HepG2 (cell line): ENCODE measurements at regions not wholly inside any gene's neighbourhood (a gene's known extent, or its start where the extent isn't known, plus 50 kb on each side); places are given as distances from the start of the nearest gene placed in this dataset.

Source experiments
- ATAC-seq: fragments of 200-7000 bp; cut with Tn5 transposase; 3 replicates; pipeline ENCODE4 v1.9.1; 2020; ENCODE audit warnings: mild to moderate bottlenecking, moderate library complexity
- BruUV-seq: library from RNA; stranded (reverse); fragments of 400-500 nt; replicated peaks from 2 replicates; lab custom pipeline; 2021; lab: Mats Ljungman, UMichigan
- CTCF ChIA-PET: fragments of 300-600 bp; formaldehyde crosslinking; extraction: SDS; loops from one replicate; lab custom pipeline; 2021; ENCODE audit warnings: low total read pairs, inconsistent platforms, low intra/inter-chr PET ratio; lab: Yijun Ruan, JAX
- POLR2A ChIA-PET: fragments of 350-600 bp; sonication (Branson Sonifier 250); formaldehyde crosslinking; loops from one replicate; lab custom pipeline; 2020; ENCODE audit warnings: antibody characterized with exemption, inconsistent platforms; lab: Yijun Ruan, JAX
- DNase-seq: peaks from one replicate; pipeline ENCODE4 v3.0.0-alpha.2; 2015; ENCODE audit warnings: low spot score
- FAIRE-seq: peaks from 3 replicates; lab custom pipeline; 2011; peaks lifted over from hg19 to GRCh38; lab: Jason Lieb, UNC
- H2AFZ ChIP-seq: one replicate; pipeline ENCODE4 v1.6.1; 2011; ENCODE audit warnings: low read length, inconsistent platforms
- H3K27ac ChIP-seq: fragments of 300-600 bp; 3 replicates; pipeline ENCODE4 v1.8.0; 2011; ENCODE audit warnings: mixed run types, mild to moderate bottlenecking, mixed read lengths, low read length, inconsistent platforms; ENCODE audit not compliant: insufficient read depth; ENCODE audit errors: extremely low read length
- H3K27me3 ChIP-seq, 2 experiments: fragments of 200-600 bp in 1 of 2; 2 replicates in 1 of 2; 3 replicates in 1 of 2; pipeline versions ENCODE4 v1.6.0 to v1.8.0; 2011; ENCODE audit warnings: low read length in 2 of 2, mild to moderate bottlenecking in 2 of 2, moderate library complexity in 2 of 2, inconsistent platforms in 1 of 2; ENCODE audit not compliant: insufficient read depth in 2 of 2, control insufficient read depth in 1 of 2
- H3K36me3 ChIP-seq, 2 experiments: fragments of 200-600 bp in 1 of 2; replicated peaks in 1 of 2; 2 replicates in 1 of 2; 3 replicates in 1 of 2; pipeline versions ENCODE4 v1.5.1 to v1.8.0; 2011; ENCODE audit warnings: low read length in 2 of 2, inconsistent platforms in 1 of 2; ENCODE audit not compliant: insufficient read depth in 2 of 2, control insufficient read depth in 1 of 2
- H3K4me1 ChIP-seq: 2 replicates; pipeline ENCODE4 v1.5.1; 2012; ENCODE audit warnings: low read length, inconsistent platforms; ENCODE audit not compliant: insufficient read depth
- H3K4me2 ChIP-seq: 2 replicates; pipeline ENCODE4 v1.6.0; 2011; ENCODE audit warnings: low read depth, low read length, inconsistent platforms
- H3K4me3 ChIP-seq, 3 experiments: fragments of 200-600 bp in 1 of 3; sonication (generic), shearing (Covaris generic) in 1 of 3; replicated peaks in 1 of 3; 2 replicates each; pipeline ENCODE4 v1.5.1; 2011 to 2016; ENCODE audit warnings: low read length in 3 of 3, inconsistent platforms in 2 of 3, low read depth in 2 of 3, mild to moderate bottlenecking in 2 of 3, control low read depth in 1 of 3, mixed read lengths in 1 of 3; ENCODE audit not compliant: insufficient read depth in 1 of 3
- H3K79me2 ChIP-seq: one replicate; pipeline ENCODE4 v1.6.1; 2011; ENCODE audit warnings: low read length, inconsistent platforms; ENCODE audit not compliant: insufficient read depth
- H3K9ac ChIP-seq: 2 replicates; pipeline ENCODE4 v1.6.0; 2011; ENCODE audit warnings: mild to moderate bottlenecking, low read depth, low read length, inconsistent platforms; ENCODE audit not compliant: insufficient read depth
- H3K9me3 ChIP-seq: 2 replicates; pipeline ENCODE4 v1.5.1; 2012; ENCODE audit warnings: mild to moderate bottlenecking, low read length
- H4K20me1 ChIP-seq: 2 replicates; pipeline ENCODE4 v1.6.0; 2011; ENCODE audit warnings: inconsistent platforms, mild to moderate bottlenecking, low read length, moderate library complexity; ENCODE audit not compliant: insufficient read depth
- KLF11 ChIP-seq: IDR thresholded peaks from 2 replicates; pipeline ENCODE4 v1.6.1; 2016; ENCODE audit warnings: missing compliant biosample characterization
- SMARCC2 ChIP-seq: fragments of 450-650 bp; IDR thresholded peaks from 2 replicates; pipeline ENCODE4 v1.6.1; 2017; ENCODE audit warnings: antibody characterized with exemption, mild to moderate bottlenecking
- WGBS: methylation state at CpG from one replicate; pipeline ENCODE4 v1.1.6; 2017; ENCODE audit warnings: low lambda C conversion rate; 5-methylcytosine and 5-hydroxymethylcytosine counted together
- in situ Hi-C: cut with HindIII; loops from 2 replicates; pipeline ENCODE4 v1.10.0; 2017; ENCODE audit warnings: low pct_unique_long_range_greater_than_20kb; ENCODE audit not compliant: extremely low pct_ligation_motif_present
- intact Hi-C: fragments of 100-400 bp; cut with micrococcal nuclease; formaldehyde crosslinking; loops from one replicate; pipeline ENCODE4 v1.10.0; 2022; ENCODE audit not compliant: unreplicated experiment
- TF ChIP-seq, protein P1 (sequence below): sonication (generic); formaldehyde crosslinking; IDR thresholded peaks from 2 replicates; pipeline ENCODE4 v1.4.0; 2020; ENCODE audit warnings: mild to moderate bottlenecking, missing genetic modification reagents

DNA sequence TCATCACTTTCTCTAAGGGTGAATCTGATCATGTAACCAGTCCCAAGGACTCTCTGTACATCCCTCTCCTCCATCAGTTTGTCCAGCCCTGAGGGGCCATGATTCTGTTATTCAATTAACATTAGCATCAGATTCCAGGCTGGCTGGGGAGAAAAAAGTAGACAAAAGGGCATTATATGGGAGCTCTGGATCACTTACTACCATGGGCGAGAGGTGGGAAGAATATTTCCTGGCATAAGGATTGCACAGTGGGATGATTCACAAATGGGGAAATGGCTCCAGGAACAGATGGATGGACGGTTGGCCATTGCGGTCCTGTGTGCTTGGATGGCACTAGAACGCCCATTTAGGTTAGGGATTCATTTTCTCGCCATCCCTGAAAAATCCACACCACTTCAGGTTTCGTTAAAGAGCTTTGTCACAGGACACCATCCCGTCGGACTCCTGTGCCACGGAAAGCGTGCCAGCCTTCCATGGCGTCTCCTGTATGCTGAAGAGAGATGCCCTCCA lies 112.6 kb downstream of the THBS2 start (continued):
- TF ChIP-seq, protein P1, sequence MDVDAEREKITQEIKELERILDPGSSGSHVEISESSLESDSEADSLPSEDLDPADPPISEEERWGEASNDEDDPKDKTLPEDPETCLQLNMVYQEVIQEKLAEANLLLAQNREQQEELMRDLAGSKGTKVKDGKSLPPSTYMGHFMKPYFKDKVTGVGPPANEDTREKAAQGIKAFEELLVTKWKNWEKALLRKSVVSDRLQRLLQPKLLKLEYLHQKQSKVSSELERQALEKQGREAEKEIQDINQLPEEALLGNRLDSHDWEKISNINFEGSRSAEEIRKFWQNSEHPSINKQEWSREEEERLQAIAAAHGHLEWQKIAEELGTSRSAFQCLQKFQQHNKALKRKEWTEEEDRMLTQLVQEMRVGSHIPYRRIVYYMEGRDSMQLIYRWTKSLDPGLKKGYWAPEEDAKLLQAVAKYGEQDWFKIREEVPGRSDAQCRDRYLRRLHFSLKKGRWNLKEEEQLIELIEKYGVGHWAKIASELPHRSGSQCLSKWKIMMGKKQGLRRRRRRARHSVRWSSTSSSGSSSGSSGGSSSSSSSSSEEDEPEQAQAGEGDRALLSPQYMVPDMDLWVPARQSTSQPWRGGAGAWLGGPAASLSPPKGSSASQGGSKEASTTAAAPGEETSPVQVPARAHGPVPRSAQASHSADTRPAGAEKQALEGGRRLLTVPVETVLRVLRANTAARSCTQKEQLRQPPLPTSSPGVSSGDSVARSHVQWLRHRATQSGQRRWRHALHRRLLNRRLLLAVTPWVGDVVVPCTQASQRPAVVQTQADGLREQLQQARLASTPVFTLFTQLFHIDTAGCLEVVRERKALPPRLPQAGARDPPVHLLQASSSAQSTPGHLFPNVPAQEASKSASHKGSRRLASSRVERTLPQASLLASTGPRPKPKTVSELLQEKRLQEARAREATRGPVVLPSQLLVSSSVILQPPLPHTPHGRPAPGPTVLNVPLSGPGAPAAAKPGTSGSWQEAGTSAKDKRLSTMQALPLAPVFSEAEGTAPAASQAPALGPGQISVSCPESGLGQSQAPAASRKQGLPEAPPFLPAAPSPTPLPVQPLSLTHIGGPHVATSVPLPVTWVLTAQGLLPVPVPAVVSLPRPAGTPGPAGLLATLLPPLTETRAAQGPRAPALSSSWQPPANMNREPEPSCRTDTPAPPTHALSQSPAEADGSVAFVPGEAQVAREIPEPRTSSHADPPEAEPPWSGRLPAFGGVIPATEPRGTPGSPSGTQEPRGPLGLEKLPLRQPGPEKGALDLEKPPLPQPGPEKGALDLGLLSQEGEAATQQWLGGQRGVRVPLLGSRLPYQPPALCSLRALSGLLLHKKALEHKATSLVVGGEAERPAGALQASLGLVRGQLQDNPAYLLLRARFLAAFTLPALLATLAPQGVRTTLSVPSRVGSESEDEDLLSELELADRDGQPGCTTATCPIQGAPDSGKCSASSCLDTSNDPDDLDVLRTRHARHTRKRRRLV (CRISPR knock-in tag): no peak

GRCh38 chr6:169139179-169139971 lies 114.3 kb downstream of the THBS2 start:
- no peaks in the 10 kb centered on the region for H3K36me3 ChIP-seq
- no peak for DNase-seq
- no peak for ATAC-seq

More at GRCh38 chr6:169139179-169139971, 114.3 kb downstream of the THBS2 start:
- CTCF ChIA-PET: no interaction called here
- Histone ChIP-seq H2AFZ (no peak overlapping the region), H3K27me3 (peaks cover 2 to 39% of the 10 kb centered on the region in 2 experiments; a peak in 4 of 5 replicates), H3K4me2 (no peak overlapping the region), H3K4me1 (no peaks in the 10 kb centered on the region), H3K27ac (no peak overlapping the region), H3K9ac (no peak overlapping the region), H3K4me3 (no peak overlapping the region), H3K9me3 (no peaks in the 10 kb centered on the region), H4K20me1 (no peaks in the 10 kb centered on the region), H3K79me2 (no peaks in the 10 kb centered on the region)
- intact Hi-C loops (no loop called here), in situ Hi-C loops (no loop called here)
- 63% methylated on average over 45 of the region's 50 CpGs for WGBS
- FAIRE-seq: no peak
- BruUV-seq: no TSS peak
- no peak for TF ChIP-seq KLF11 (CRISPR knock-in tag)
- TF ChIP-seq SMARCC2: no peak
- POLR2A ChIA-PET: no interaction called here
